Body of pancreas (tissue), 4 donors: ENCODE measurements at regions not wholly inside any gene's neighbourhood (a gene's known extent, or its start where the extent isn't known, plus 50 kb on each side); places are given as distances from the start of the nearest gene placed in this dataset.
"Not testable (repeated sequence)": the region's sequence is repeated elsewhere in the genome, so short reads cannot be mapped to it uniquely, and the experiment has no call there.

ENCODE experiments used
- ATAC-seq: fragments of 150-250 bp; one replicate; pipeline ENCODE4 v1.9.1; 2016
- DNase-seq, 4 donors: peaks; one replicate each; pipeline ENCODE4 v3.0.0-alpha.2; 2019
- H3K27ac ChIP-seq, 4 donors: fragments of 200-600 bp; sonication (generic); 1 replicate in 3 of 4; 2 replicates in 1 of 4; pipeline versions ENCODE4 v1.5.1 to v1.6.1; 2016 to 2019; ENCODE audit warnings: mild to moderate bottlenecking in 1 of 4, mixed read lengths in 1 of 4, moderate library complexity in 1 of 4
- H3K27me3 ChIP-seq, 2 donors: fragments of 200-600 bp; sonication (generic); one replicate each; pipeline ENCODE4 v1.6.0; 2016; ENCODE audit warnings: mild to moderate bottlenecking in 1 of 2
- H3K36me3 ChIP-seq, 2 donors: fragments of 200-600 bp; sonication (generic); replicated peaks in 1 of 2; 2 replicates each; pipeline ENCODE4 v1.5.1; 2016; ENCODE audit warnings: low read depth in 2 of 2; ENCODE audit not compliant: insufficient read depth in 1 of 2
- H3K4me1 ChIP-seq: fragments of 200-600 bp; sonication (generic); one replicate; pipeline ENCODE4 v1.6.0; 2016
- H3K4me3 ChIP-seq, 2 donors: fragments of 200-600 bp; sonication (generic); 1 replicate in 1 of 2; 2 replicates in 1 of 2; pipeline ENCODE4 v1.5.1; 2016 to 2019
- H3K9me3 ChIP-seq, 3 donors: fragments of 200-600 bp; sonication (generic); 1 replicate in 2 of 3; 2 replicates in 1 of 3; pipeline ENCODE4 v1.5.1; 2016
- POLR2A ChIP-seq, 3 donors: fragments of 450-650 bp; IDR thresholded peaks; one replicate each; pipeline ENCODE4 v1.6.1; 2016; ENCODE audit warnings: antibody characterized with exemption in 3 of 3, mild to moderate bottlenecking in 2 of 3
- WGBS, 2 donors: methylation state at CpG; one replicate each; pipeline ENCODE4 v1.1.5; 2017; 5-methylcytosine and 5-hydroxymethylcytosine counted together
- intact Hi-C: fragments of 100-400 bp; cut with DNase I; formaldehyde crosslinking; loops from one replicate; pipeline ENCODE4 v1.15.1; 2023
- TF ChIP-seq, protein P1 (sequence below), 7 experiments: fragments of 450-650 bp in 4 of 7; fragments of 200-600 bp in 3 of 7; sonication (generic) in 3 of 7; IDR thresholded peaks; one replicate each; pipeline ENCODE4 v1.5.1; 2016 to 2019; ENCODE audit warnings: antibody characterized with exemption in 7 of 7

DNA sequence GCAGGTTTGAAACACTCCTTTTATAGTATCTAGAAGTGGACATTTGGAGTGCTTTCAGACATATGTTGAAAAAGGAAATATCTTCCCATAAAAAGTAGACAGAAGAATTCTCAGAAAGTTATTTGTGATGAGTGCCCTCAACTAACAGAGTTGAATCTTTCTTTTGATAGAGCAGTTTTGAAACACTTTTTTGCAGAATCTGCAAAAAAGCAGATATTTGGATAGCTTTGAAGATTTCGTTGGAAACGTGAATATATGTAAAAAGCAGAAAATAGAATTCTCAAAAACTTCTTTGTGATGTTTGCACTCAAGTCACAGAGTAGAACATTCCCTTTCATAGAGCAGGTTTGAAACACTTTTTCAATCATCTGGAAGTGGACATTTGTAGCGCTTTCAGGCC is 676.4 kb upstream of the ZNF337 start:
- ATAC-seq, H3K36me3 ChIP-seq, H3K4me3 ChIP-seq, DNase-seq, H3K9me3 ChIP-seq, intact Hi-C loops, H3K27ac ChIP-seq, H3K27me3 ChIP-seq, H3K4me1 ChIP-seq: not testable (repeated sequence)
- WGBS, 2 donors, result 54 to 65% methylated on average over 3 of the region's 3 CpGs

DNA sequence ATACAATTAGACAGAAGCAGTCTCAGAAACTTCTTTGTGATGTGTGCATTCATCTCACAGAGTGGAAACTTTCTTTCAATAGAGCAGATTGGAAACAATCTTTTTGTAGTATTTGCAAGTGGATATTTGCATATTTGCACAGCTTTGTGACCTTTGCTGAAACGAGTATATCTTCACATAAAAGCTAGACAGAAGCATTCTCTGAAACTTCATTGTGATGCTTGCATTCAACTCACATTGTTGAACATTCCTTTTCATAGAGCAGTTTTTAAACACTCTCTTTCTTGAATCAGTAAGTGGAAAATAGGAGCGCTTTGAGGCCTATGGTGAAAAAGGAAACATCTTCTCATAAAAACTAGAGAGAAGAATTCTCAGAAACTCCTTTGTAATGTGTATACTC is 657.9 kb upstream of the ZNF337 start:
- Histone ChIP-seq H3K4me3 (no peak overlapping the region), H3K27ac (no peak overlapping the region), H3K9me3 (no peaks in the 10 kb centered on the region), H3K4me1 (no peaks in the 10 kb centered on the region), H3K27me3 (no peaks in the 10 kb centered on the region), H3K36me3 (no peaks in the 10 kb centered on the region)
- ATAC-seq (no peak), DNase-seq (no peak)
- intact Hi-C loops, result no loop called here
- TF ChIP-seq POLR2A (IDR thresholded peaks at IDR 0.05), result no peak
- WGBS, 2 donors, result 44 to 54% methylated on average over 2 of the region's 2 CpGs

DNA sequence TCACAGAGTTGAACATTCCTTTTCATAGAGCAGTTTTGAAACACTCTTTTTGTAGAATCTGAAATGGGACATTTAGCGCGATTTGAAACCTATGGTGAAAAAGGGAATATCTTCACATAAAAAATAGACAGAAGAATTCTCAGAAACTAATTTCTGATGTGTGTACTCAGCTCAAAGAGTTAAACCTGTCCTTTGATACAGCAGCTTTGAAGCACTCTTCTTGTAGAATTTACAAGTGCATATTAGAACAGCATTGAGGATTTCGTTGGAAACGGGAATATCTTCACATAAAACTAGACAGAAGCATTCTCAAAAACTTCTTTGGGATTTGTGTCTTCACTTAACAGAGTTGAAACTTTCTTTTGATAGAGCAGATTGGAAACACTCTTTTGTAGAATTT is 650.7 kb upstream of the ZNF337 start:
- 80 to 87% methylated on average over 4 of the region's 4 CpGs for WGBS, 2 donors
- no peak overlapping the region for H3K27ac ChIP-seq
- no peak for DNase-seq
- no peak for TF ChIP-seq POLR2A (IDR thresholded peaks at IDR 0.05)
- TF ChIP-seq, protein P1, sequence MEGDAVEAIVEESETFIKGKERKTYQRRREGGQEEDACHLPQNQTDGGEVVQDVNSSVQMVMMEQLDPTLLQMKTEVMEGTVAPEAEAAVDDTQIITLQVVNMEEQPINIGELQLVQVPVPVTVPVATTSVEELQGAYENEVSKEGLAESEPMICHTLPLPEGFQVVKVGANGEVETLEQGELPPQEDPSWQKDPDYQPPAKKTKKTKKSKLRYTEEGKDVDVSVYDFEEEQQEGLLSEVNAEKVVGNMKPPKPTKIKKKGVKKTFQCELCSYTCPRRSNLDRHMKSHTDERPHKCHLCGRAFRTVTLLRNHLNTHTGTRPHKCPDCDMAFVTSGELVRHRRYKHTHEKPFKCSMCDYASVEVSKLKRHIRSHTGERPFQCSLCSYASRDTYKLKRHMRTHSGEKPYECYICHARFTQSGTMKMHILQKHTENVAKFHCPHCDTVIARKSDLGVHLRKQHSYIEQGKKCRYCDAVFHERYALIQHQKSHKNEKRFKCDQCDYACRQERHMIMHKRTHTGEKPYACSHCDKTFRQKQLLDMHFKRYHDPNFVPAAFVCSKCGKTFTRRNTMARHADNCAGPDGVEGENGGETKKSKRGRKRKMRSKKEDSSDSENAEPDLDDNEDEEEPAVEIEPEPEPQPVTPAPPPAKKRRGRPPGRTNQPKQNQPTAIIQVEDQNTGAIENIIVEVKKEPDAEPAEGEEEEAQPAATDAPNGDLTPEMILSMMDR (IDR thresholded peaks at IDR 0.05), result no peak
- no peaks in the 10 kb centered on the region for H3K27me3 ChIP-seq
- no peak for ATAC-seq
- H3K9me3 ChIP-seq, result no peaks in the 10 kb centered on the region
- no peaks in the 10 kb centered on the region for H3K36me3 ChIP-seq
- intact Hi-C loops, result no loop called here
- no peak overlapping the region for H3K4me3 ChIP-seq
- no peaks in the 10 kb centered on the region for H3K4me1 ChIP-seq

DNA sequence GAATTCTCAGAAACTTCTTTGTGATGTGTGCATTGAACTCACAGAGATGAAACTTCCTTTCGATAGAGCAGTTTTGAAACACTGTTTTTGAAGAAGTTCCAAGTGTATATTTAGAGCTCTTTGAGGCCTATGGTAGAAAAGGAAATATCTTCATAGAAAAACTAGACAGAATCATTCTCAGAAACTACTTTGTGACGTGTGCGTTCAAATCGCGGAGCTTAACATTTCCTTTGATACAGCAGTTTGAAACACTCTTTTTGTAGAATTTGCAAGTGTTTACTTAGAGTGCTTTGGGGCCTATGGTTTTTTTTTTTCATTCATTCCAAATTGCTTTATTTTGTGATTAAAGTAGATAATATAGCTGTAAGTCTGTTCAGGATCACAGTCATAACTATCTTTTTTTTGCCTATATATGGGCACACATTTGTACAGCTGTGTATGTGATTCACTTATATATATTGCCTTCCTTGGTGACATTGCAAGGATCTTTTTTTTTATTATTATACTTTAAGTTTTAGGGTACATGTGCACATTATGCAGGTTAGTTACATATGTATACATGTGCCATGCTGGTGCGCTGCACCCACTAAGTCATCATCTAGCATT is 643.9 kb upstream of the ZNF337 start:
- H3K27ac ChIP-seq, H3K36me3 ChIP-seq, ATAC-seq, H3K4me3 ChIP-seq, H3K27me3 ChIP-seq, H3K9me3 ChIP-seq, DNase-seq, H3K4me1 ChIP-seq, intact Hi-C loops: not testable (repeated sequence)
- 89 to 91% methylated on average over 6 of the region's 6 CpGs for WGBS, 2 donors

DNA sequence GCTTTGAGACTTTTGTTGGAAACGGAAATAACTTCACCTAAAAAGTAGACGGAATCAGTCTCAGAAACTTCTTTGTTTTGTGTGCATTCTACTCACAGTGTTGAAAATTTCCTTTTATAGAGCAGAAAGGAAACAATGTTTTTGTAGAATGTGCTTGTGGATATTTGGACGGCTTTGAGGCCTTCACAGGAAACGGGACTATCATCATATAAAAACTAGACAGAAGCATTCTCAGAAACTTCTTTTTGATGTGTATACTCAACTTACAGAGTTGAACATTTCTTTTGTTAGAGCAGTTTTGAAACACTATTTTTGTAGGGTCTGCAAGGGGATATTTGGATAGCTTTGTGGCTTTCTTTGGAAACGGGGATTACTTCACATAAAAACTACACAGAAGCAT is 627.5 kb upstream of the ZNF337 start:
- no peaks in the 10 kb centered on the region for H3K4me1 ChIP-seq
- no peak overlapping the region for H3K4me3 ChIP-seq
- no peak overlapping the region for H3K27ac ChIP-seq
- no peaks in the 10 kb centered on the region for H3K36me3 ChIP-seq
- H3K27me3 ChIP-seq, result no peaks in the 10 kb centered on the region
- intact Hi-C loops, result no loop called here
- DNase-seq (no peak), ATAC-seq (no peak)
- no peaks in the 10 kb centered on the region for H3K9me3 ChIP-seq
- 71 to 74% methylated on average over 5 of the region's 5 CpGs for whole genome bisulfite sequencing, 2 donors
- no peak for TF ChIP-seq POLR2A (IDR thresholded peaks at IDR 0.05)
- TF ChIP-seq, protein P1 (IDR thresholded peaks at IDR 0.05), result no peak

DNA sequence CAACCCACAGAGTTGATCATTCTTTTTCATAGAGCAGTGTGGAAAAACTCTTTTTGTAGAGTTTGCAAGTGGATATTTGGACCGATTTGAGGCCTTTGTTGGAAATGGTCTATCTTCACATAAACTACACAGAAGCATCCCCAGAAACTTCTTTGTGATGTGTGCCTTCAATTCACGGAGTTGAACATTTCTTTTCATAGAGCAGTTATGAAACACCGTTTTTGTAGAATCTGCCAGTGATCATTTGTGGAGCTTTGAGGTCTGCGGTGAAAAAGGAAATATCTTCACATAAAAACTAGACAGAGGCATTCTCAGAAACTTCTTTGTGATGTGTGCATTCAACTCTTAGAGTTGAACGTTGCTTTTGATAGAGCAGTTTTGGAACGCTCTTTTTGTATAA is 618.4 kb upstream of the ZNF337 start:
- WGBS, 2 donors, result 65 to 77% methylated on average over 6 of the region's 6 CpGs
- Histone ChIP-seq H3K9me3 (no peaks in the 10 kb centered on the region), H3K27me3 (no peaks in the 10 kb centered on the region), H3K4me3 (no peak overlapping the region), H3K36me3 (no peaks in the 10 kb centered on the region), H3K27ac (no peak overlapping the region), H3K4me1 (no peaks in the 10 kb centered on the region)
- no peak for ATAC-seq
- TF ChIP-seq, protein P1 (IDR thresholded peaks at IDR 0.05), result no peak
- no peak for TF ChIP-seq POLR2A (IDR thresholded peaks at IDR 0.05)
- no peak for DNase-seq
- intact Hi-C loops, result no loop called here

DNA sequence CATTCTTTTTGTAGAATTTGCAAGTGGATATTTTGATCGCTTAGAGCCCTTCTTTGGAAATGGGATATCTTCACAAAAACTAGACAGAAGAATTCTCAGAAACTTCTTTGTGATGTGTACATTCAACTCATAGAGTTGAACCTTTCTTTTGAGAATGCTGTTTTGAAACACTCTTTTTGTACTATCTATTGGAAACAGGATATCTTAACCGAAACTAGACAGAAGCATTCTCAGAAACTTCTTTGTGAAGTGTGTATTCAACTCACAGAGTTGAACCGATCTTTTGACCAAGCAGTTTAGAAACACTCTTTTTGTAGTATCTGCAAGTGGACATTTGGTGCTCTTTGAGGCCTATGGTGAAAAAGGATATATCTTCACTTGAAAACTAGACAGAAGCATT is 613.1 kb upstream of the ZNF337 start:
- H3K27ac ChIP-seq, H3K4me3 ChIP-seq, H3K27me3 ChIP-seq, ATAC-seq, intact Hi-C loops, H3K4me1 ChIP-seq, H3K9me3 ChIP-seq, H3K36me3 ChIP-seq, DNase-seq: not testable (repeated sequence)
- WGBS, 2 donors, result 87 to 89% methylated on average over 3 of the region's 3 CpGs
